Keratinocyte (primary cell): ENCODE measurements at regions not wholly inside any gene's neighbourhood (a gene's known extent, or its start where the extent isn't known, plus 50 kb on each side); places are given as distances from the start of the nearest gene placed in this dataset.

ENCODE experiments used
- DNase-seq: peaks from one replicate; pipeline ENCODE4 v3.0.0-alpha.2; 2011; ENCODE audit warnings: low read depth, missing footprints, low spot score
- FAIRE-seq: peaks from 2 replicates; lab custom pipeline; 2011; peaks lifted over from hg19 to GRCh38; lab: Jason Lieb, UNC
- H2AFZ ChIP-seq: 2 replicates; pipeline ENCODE4 v1.6.0; 2012; ENCODE audit warnings: low read length, control low read depth, inconsistent platforms; ENCODE audit not compliant: control insufficient read depth
- H3K27ac ChIP-seq: 2 replicates; pipeline ENCODE4 v1.5.1; 2011; ENCODE audit warnings: low read length; ENCODE audit not compliant: control insufficient read depth, insufficient read depth
- H3K27me3 ChIP-seq: 3 replicates; pipeline ENCODE4 v1.6.0; 2011; ENCODE audit warnings: low read length; ENCODE audit not compliant: control insufficient read depth, insufficient read depth; ENCODE audit errors: extremely low read depth
- H3K36me3 ChIP-seq, 2 experiments: 2 replicates in 1 of 2; 3 replicates in 1 of 2; pipeline ENCODE4 v1.5.1; 2011; ENCODE audit warnings: low read length in 2 of 2, mild to moderate bottlenecking in 1 of 2; ENCODE audit not compliant: control insufficient read depth in 2 of 2, insufficient read depth in 2 of 2; ENCODE audit errors: extremely low read depth in 1 of 2
- H3K4me1 ChIP-seq: 3 replicates; pipeline ENCODE4 v1.5.1; 2011; ENCODE audit warnings: low read length; ENCODE audit not compliant: control insufficient read depth, insufficient read depth; ENCODE audit errors: extremely low read depth
- H3K4me2 ChIP-seq: 3 replicates; pipeline ENCODE4 v1.6.0; 2011; ENCODE audit warnings: low read depth, low read length; ENCODE audit not compliant: control insufficient read depth, insufficient read depth; ENCODE audit errors: extremely low read depth
- H3K4me3 ChIP-seq, 3 experiments: fragments of 200-600 bp in 1 of 3; sonication (generic) in 1 of 3; 2 replicates in 2 of 3; 3 replicates in 1 of 3; pipeline ENCODE4 v1.5.1; 2011 to 2016; ENCODE audit warnings: low read length in 3 of 3, mild to moderate bottlenecking in 3 of 3, control low read depth in 2 of 3, inconsistent platforms in 1 of 3, low read depth in 1 of 3, mixed read lengths in 1 of 3, mixed run types in 1 of 3, moderate library complexity in 1 of 3; ENCODE audit not compliant: control insufficient read depth in 2 of 3, insufficient read depth in 2 of 3; ENCODE audit errors: extremely low read depth in 1 of 3
- H3K79me2 ChIP-seq: 2 replicates; pipeline ENCODE4 v1.6.0; 2012; ENCODE audit warnings: low read length; ENCODE audit not compliant: control insufficient read depth, insufficient read depth
- H3K9ac ChIP-seq: 3 replicates; pipeline ENCODE4 v1.6.0; 2011; ENCODE audit warnings: low read length; ENCODE audit not compliant: control insufficient read depth, insufficient read depth; ENCODE audit errors: extremely low read depth
- H3K9me1 ChIP-seq: 3 replicates; pipeline ENCODE4 v1.6.0; 2011; ENCODE audit warnings: low read length; ENCODE audit not compliant: control insufficient read depth, insufficient read depth; ENCODE audit errors: extremely low read depth
- H3K9me3 ChIP-seq: 2 replicates; pipeline ENCODE4 v1.5.1; 2012; ENCODE audit warnings: low read depth, low read length; ENCODE audit not compliant: control insufficient read depth
- H4K20me1 ChIP-seq: 3 replicates; pipeline ENCODE4 v1.6.0; 2011; ENCODE audit warnings: low read length; ENCODE audit not compliant: control insufficient read depth, insufficient read depth; ENCODE audit errors: extremely low read depth
- EZH2 ChIP-seq: IDR thresholded peaks from one replicate; pipeline ENCODE4 v1.6.1; 2012; ENCODE audit warnings: inconsistent platforms, mild to moderate bottlenecking, low read length, moderate library complexity
- dilution Hi-C: fragments of 300-500 bp; cut with MboI; formaldehyde crosslinking; loops from one replicate; pipeline ENCODE4 v1.7.0; 2020; ENCODE audit warnings: low sequenced_read_pairs; ENCODE audit not compliant: extremely low pct_ligation_motif_present
- TF ChIP-seq, protein P1 (sequence below), 3 experiments: IDR thresholded peaks in 1 of 3; conservative IDR thresholded peaks in 1 of 3; optimal IDR thresholded peaks in 1 of 3; 2 replicates in 2 of 3; 3 replicates in 1 of 3; pipeline versions ENCODE3 to v1.5.1; 2011; ENCODE audit warnings: low read length in 3 of 3, mild to moderate bottlenecking in 3 of 3, moderate library complexity in 2 of 3, control low read depth in 1 of 3, inconsistent platforms in 1 of 3; ENCODE audit not compliant: insufficient read depth in 2 of 3; ENCODE audit errors: extremely low read depth in 1 of 3

DNA sequence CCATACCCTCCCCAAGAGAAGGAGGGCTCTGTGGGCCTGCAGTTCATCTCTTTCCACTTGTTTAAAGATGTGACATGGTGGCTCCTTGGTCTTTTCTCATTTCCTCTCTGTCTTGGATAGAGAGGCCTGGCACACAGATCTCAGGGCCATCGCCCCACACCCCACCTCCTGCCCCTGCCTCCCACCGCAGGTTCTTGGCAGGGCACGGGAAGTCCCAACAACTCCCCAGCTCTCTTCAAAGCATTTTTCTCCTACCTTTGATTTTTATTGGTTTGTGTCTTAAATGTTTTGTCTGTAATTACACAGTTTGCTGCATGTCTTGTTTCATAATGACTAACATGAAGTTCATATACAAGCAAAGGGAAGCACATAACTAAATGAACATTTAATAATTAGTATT, 178.5 kb upstream of the MSX2 start:
- H3K9me3 ChIP-seq = no peaks in the 10 kb centered on the region
- H3K9me1 ChIP-seq = no peaks in the 10 kb centered on the region
- H3K27me3 ChIP-seq = peaks cover 3% of the 10 kb centered on the region
- H2AFZ ChIP-seq = no peak overlapping the region
- H3K36me3 ChIP-seq = no peaks in the 10 kb centered on the region
- H3K4me1 ChIP-seq = no peaks in the 10 kb centered on the region
- FAIRE-seq (no peak), DNase-seq (no peak)
- no peak overlapping the region for H3K27ac ChIP-seq
- H3K4me2 ChIP-seq = no peak overlapping the region
- no peak overlapping the region for H3K9ac ChIP-seq
- no peak overlapping the region for H3K4me3 ChIP-seq
- dilution Hi-C loops = no loop called here
- TF ChIP-seq, protein P1, sequence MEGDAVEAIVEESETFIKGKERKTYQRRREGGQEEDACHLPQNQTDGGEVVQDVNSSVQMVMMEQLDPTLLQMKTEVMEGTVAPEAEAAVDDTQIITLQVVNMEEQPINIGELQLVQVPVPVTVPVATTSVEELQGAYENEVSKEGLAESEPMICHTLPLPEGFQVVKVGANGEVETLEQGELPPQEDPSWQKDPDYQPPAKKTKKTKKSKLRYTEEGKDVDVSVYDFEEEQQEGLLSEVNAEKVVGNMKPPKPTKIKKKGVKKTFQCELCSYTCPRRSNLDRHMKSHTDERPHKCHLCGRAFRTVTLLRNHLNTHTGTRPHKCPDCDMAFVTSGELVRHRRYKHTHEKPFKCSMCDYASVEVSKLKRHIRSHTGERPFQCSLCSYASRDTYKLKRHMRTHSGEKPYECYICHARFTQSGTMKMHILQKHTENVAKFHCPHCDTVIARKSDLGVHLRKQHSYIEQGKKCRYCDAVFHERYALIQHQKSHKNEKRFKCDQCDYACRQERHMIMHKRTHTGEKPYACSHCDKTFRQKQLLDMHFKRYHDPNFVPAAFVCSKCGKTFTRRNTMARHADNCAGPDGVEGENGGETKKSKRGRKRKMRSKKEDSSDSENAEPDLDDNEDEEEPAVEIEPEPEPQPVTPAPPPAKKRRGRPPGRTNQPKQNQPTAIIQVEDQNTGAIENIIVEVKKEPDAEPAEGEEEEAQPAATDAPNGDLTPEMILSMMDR (optimal IDR thresholded peaks at IDR 0.05 in 1 of 3, IDR thresholded peaks at IDR 0.05 in 1 of 3, conservative IDR thresholded peaks at IDR 0.05 in 1 of 3; ENCODE audit: extremely low read depth in 1 of 3, insufficient read depth in 2 of 3, low read length in 3 of 3) = no peak
- TF ChIP-seq EZH2 = no peak
- H3K79me2 ChIP-seq = no peaks in the 10 kb centered on the region
- no peaks in the 10 kb centered on the region for H4K20me1 ChIP-seq

GRCh38 chr5:174547814-174548213, 176.6 kb upstream of the MSX2 start:
- no peak overlapping the region for H3K4me3 ChIP-seq
- H3K79me2 ChIP-seq = no peaks in the 10 kb centered on the region
- no peaks in the 10 kb centered on the region for H3K27me3 ChIP-seq
- dilution Hi-C loops = no loop called here
- no peak for TF ChIP-seq EZH2
- TF ChIP-seq, protein P1 (optimal IDR thresholded peaks at IDR 0.05 in 1 of 3, IDR thresholded peaks at IDR 0.05 in 1 of 3, conservative IDR thresholded peaks at IDR 0.05 in 1 of 3; ENCODE audit: extremely low read depth in 1 of 3, insufficient read depth in 2 of 3, low read length in 3 of 3) = no peak
- H3K27ac ChIP-seq = no peak overlapping the region
- DNase-seq (no peak), FAIRE-seq (no peak)
- no peaks in the 10 kb centered on the region for H3K9me3 ChIP-seq
- no peaks in the 10 kb centered on the region for H3K36me3 ChIP-seq
- H3K4me1 ChIP-seq = no peaks in the 10 kb centered on the region
- no peak overlapping the region for H3K9ac ChIP-seq
- H2AFZ ChIP-seq = no peak overlapping the region
- H3K4me2 ChIP-seq = no peak overlapping the region
- H4K20me1 ChIP-seq = no peaks in the 10 kb centered on the region
- no peaks in the 10 kb centered on the region for H3K9me1 ChIP-seq
